Neuronal stem cell (in vitro differentiated cells): ENCODE measurements at regions not wholly inside any gene's neighbourhood (a gene's known extent, or its start where the extent isn't known, plus 50 kb on each side); places are given as distances from the start of the nearest gene placed in this dataset.

Experiments
- DNase-seq: peaks from one replicate; pipeline ENCODE4 v3.0.0-alpha.2; 2013; ENCODE audit warnings: low spot score
- H2AFZ ChIP-seq: one replicate; pipeline ENCODE4 v1.6.1; 2013; ENCODE audit warnings: mild to moderate bottlenecking, low read length, inconsistent platforms
- H2AK5ac ChIP-seq: 2 replicates; pipeline ENCODE4 v1.6.1; 2013; ENCODE audit warnings: low read depth, mild to moderate bottlenecking, inconsistent platforms, low read length, moderate library complexity, mixed read lengths
- H2BK120ac ChIP-seq: 2 replicates; pipeline ENCODE4 v1.6.1; 2013; ENCODE audit warnings: low read depth, mild to moderate bottlenecking, inconsistent platforms, low read length, moderate library complexity, mixed read lengths
- H2BK12ac ChIP-seq: one replicate; pipeline ENCODE4 v1.6.1; 2013; ENCODE audit warnings: low read length, inconsistent platforms
- H2BK15ac ChIP-seq: 2 replicates; pipeline ENCODE4 v1.6.1; 2013; ENCODE audit warnings: mild to moderate bottlenecking, low read length, inconsistent platforms, mixed read lengths
- H2BK5ac ChIP-seq: one replicate; pipeline ENCODE4 v1.6.1; 2013; ENCODE audit warnings: inconsistent platforms, mild to moderate bottlenecking, low read length, moderate library complexity
- H3K14ac ChIP-seq: one replicate; pipeline ENCODE4 v1.6.1; 2013; ENCODE audit warnings: low read length, inconsistent platforms
- H3K18ac ChIP-seq: 2 replicates; pipeline ENCODE4 v1.6.1; 2013; ENCODE audit warnings: low read length, inconsistent platforms
- H3K23ac ChIP-seq: 2 replicates; pipeline ENCODE4 v1.6.1; 2013; ENCODE audit warnings: low read depth, mild to moderate bottlenecking, mixed read lengths, low read length, inconsistent platforms; ENCODE audit not compliant: poor library complexity
- H3K27ac ChIP-seq: replicated peaks from 3 replicates; pipeline ENCODE4 v1.5.1; 2013; ENCODE audit warnings: low read length, inconsistent platforms
- H3K27me3 ChIP-seq, 3 experiments: 2 replicates each; pipeline ENCODE4 v1.6.1; 2013; ENCODE audit warnings: low read length in 3 of 3, mild to moderate bottlenecking in 2 of 3, inconsistent platforms in 1 of 3, low read depth in 1 of 3, mixed read lengths in 1 of 3, moderate library complexity in 1 of 3; ENCODE audit not compliant: control insufficient read depth in 3 of 3, insufficient read depth in 3 of 3
- H3K36me3 ChIP-seq, 2 donors: replicated peaks in 1 of 2; 2 replicates each; pipeline ENCODE4 v1.6.1; 2013; ENCODE audit warnings: low read length in 2 of 2; ENCODE audit not compliant: control insufficient read depth in 2 of 2, insufficient read depth in 2 of 2
- H3K4ac ChIP-seq: 2 replicates; pipeline ENCODE4 v1.6.1; 2013; ENCODE audit warnings: inconsistent platforms, mild to moderate bottlenecking, low read length, moderate library complexity
- H3K4me1 ChIP-seq, 2 donors: 1 replicate in 1 of 2; 2 replicates in 1 of 2; pipeline ENCODE4 v1.6.1; 2013; ENCODE audit warnings: low read length in 2 of 2, low read depth in 1 of 2; ENCODE audit not compliant: control insufficient read depth in 2 of 2, insufficient read depth in 1 of 2
- H3K4me2 ChIP-seq: one replicate; pipeline ENCODE4 v1.6.1; 2013; ENCODE audit warnings: mild to moderate bottlenecking, low read length, inconsistent platforms; ENCODE audit not compliant: insufficient read depth, poor library complexity, severe bottlenecking
- H3K4me3 ChIP-seq, 2 donors: 2 replicates each; pipeline ENCODE4 v1.5.1; 2013; ENCODE audit warnings: low read length in 2 of 2, mild to moderate bottlenecking in 2 of 2, inconsistent platforms in 1 of 2, moderate library complexity in 1 of 2
- H3K79me1 ChIP-seq: one replicate; pipeline ENCODE4 v1.6.1; 2013; ENCODE audit warnings: low read depth, mild to moderate bottlenecking, inconsistent platforms, low read length, moderate library complexity
- H3K9ac ChIP-seq: one replicate; pipeline ENCODE4 v1.6.1; 2013; ENCODE audit warnings: mild to moderate bottlenecking, low read depth, low read length, inconsistent platforms; ENCODE audit not compliant: poor library complexity
- H3K9me3 ChIP-seq, 2 donors: replicated peaks in 1 of 2; 2 replicates each; pipeline versions ENCODE3 to v1.6.1; 2013; ENCODE audit warnings: low read length in 2 of 2, mild to moderate bottlenecking in 2 of 2, inconsistent platforms in 1 of 2, low read depth in 1 of 2, mixed read lengths in 1 of 2, moderate library complexity in 1 of 2; ENCODE audit not compliant: control insufficient read depth in 2 of 2, insufficient read depth in 1 of 2
- H4K8ac ChIP-seq: one replicate; pipeline ENCODE4 v1.6.1; 2013; ENCODE audit warnings: low read depth, mild to moderate bottlenecking, inconsistent platforms, low read length, moderate library complexity
- H4K91ac ChIP-seq: one replicate; pipeline ENCODE4 v1.6.1; 2013; ENCODE audit warnings: low read length, low read depth, mild to moderate bottlenecking, inconsistent platforms; ENCODE audit not compliant: poor library complexity
- WGBS, 2 donors: extraction: QIAGEN DNeasy Blood & Tissue Kit; methylation state at CpG; one replicate each; pipeline ENCODE4 v1.1.7; 2013; ENCODE audit warnings: missing lambda C conversion rate in 2 of 2, mixed read lengths in 1 of 2; ENCODE audit not compliant: insufficient read length in 2 of 2, insufficient replicate concordance in 1 of 2; ENCODE audit errors: extremely low coverage in 2 of 2; 5-methylcytosine and 5-hydroxymethylcytosine counted together

GRCh38 chr7:42527004-42527403 lies 290.0 kb upstream of the GLI3 start:
- H2BK5ac ChIP-seq: peak overlapping the region; percentile 3
- H3K79me1 ChIP-seq: no peaks in the 10 kb centered on the region
- WGBS, 2 donors: no CpG with 5 or more reads among the region's 2 CpGs
- no peaks in the 10 kb centered on the region for H3K27me3 ChIP-seq
- H4K91ac ChIP-seq: no peak overlapping the region
- no peak overlapping the region for H3K4ac ChIP-seq
- H2BK120ac ChIP-seq: no peak overlapping the region
- no peak overlapping the region for H3K27ac ChIP-seq
- peaks cover 6 to 9% of the 10 kb centered on the region in 2 donors for H3K9me3 ChIP-seq
- no peak overlapping the region for H3K14ac ChIP-seq
- no peak overlapping the region for H3K4me2 ChIP-seq
- no peak overlapping the region for H2AK5ac ChIP-seq
- H2BK12ac ChIP-seq: peak overlapping the region; percentile 26
- peak overlapping the region; percentile 67 for H2AFZ ChIP-seq
- no peak overlapping the region for H3K9ac ChIP-seq
- peaks cover 5 to 11% of the 10 kb centered on the region in 2 donors for H3K4me1 ChIP-seq
- H3K4me3 ChIP-seq: no peak overlapping the region
- no peak for DNase-seq
- H2BK15ac ChIP-seq: peak overlapping the region; percentile 56
- H3K18ac ChIP-seq: peak overlapping the region; percentile 33
- H3K36me3 ChIP-seq: no peaks in the 10 kb centered on the region
- H4K8ac ChIP-seq: no peak overlapping the region
- no peak overlapping the region for H3K23ac ChIP-seq

- no peak overlapping the region for H3K4me2 ChIP-seq
- no peak overlapping the region for H4K8ac ChIP-seq
- H3K9ac ChIP-seq: no peak overlapping the region
- WGBS, 2 donors: no CpG with 5 or more reads among the region's 19 CpGs
- H3K23ac ChIP-seq: no peak overlapping the region
- peak overlapping the region; percentile 57 for H2AFZ ChIP-seq
- H3K4me3 ChIP-seq: no peak overlapping the region
- no peak overlapping the region for H2BK15ac ChIP-seq
- H4K91ac ChIP-seq: no peak overlapping the region
- H3K36me3 ChIP-seq: no peaks in the 10 kb centered on the region
- no peak overlapping the region for H3K14ac ChIP-seq
- H2BK12ac ChIP-seq: no peak overlapping the region
- H3K27me3 ChIP-seq: no peaks in the 10 kb centered on the region
- H2BK5ac ChIP-seq: no peak overlapping the region
- no peak overlapping the region for H3K18ac ChIP-seq
- H3K27ac ChIP-seq: peak overlapping the region; percentile 76
- peak; percentile 69 for DNase-seq
- H3K4ac ChIP-seq: no peak overlapping the region
- no peak overlapping the region for H2BK120ac ChIP-seq
- H2AK5ac ChIP-seq: no peak overlapping the region
- H3K4me1 ChIP-seq: peaks cover 9 to 13% of the 10 kb centered on the region in 2 donors
- no peaks in the 10 kb centered on the region for H3K79me1 ChIP-seq
- H3K9me3 ChIP-seq: peaks cover 6 to 9% of the 10 kb centered on the region in 2 donors
Observed at GRCh38 chr7:42522227-42522991, 285.4 kb upstream of the GLI3 start.

GRCh38 chr7:42511027-42511426 lies 274.0 kb upstream of the GLI3 start:
- H3K27me3 ChIP-seq: peaks cover 0 to 5% (median 0%) of the 10 kb centered on the region in 3 experiments
- H3K9me3 ChIP-seq: peaks cover 0 to 1% of the 10 kb centered on the region in 2 donors
- H2BK120ac ChIP-seq: no peak overlapping the region
- H3K27ac ChIP-seq: no peak overlapping the region
- no peak overlapping the region for H3K4me2 ChIP-seq
- no peaks in the 10 kb centered on the region for H3K4me1 ChIP-seq
- H3K23ac ChIP-seq: no peak overlapping the region
- no peak overlapping the region for H4K91ac ChIP-seq
- H3K4me3 ChIP-seq: no peak overlapping the region
- DNase-seq: no peak
- H3K9ac ChIP-seq: no peak overlapping the region
- H3K18ac ChIP-seq: no peak overlapping the region
- H2BK15ac ChIP-seq: no peak overlapping the region
- H2BK5ac ChIP-seq: no peak overlapping the region
- no peak overlapping the region for H3K4ac ChIP-seq
- no peaks in the 10 kb centered on the region for H3K36me3 ChIP-seq
- no peak overlapping the region for H4K8ac ChIP-seq
- WGBS, 2 donors: no CpG with 5 or more reads among the region's 2 CpGs
- H3K14ac ChIP-seq: no peak overlapping the region
- no peak overlapping the region for H2AK5ac ChIP-seq
- H2BK12ac ChIP-seq: no peak overlapping the region
- H2AFZ ChIP-seq: no peak overlapping the region
- no peaks in the 10 kb centered on the region for H3K79me1 ChIP-seq

- no peak overlapping the region for H3K4ac ChIP-seq
- H3K23ac ChIP-seq: no peak overlapping the region
- no peak for DNase-seq
- H2BK5ac ChIP-seq: no peak overlapping the region
- no peak overlapping the region for H2BK120ac ChIP-seq
- H3K4me3 ChIP-seq: no peak overlapping the region
- no peak overlapping the region for H3K27ac ChIP-seq
- no peak overlapping the region for H3K4me2 ChIP-seq
- no peak overlapping the region for H4K8ac ChIP-seq
- H3K27me3 ChIP-seq: peaks cover 0 to 4% (median 0%) of the 10 kb centered on the region in 3 experiments
- H2AFZ ChIP-seq: no peak overlapping the region
- WGBS, 2 donors: no CpG with 5 or more reads among the region's 1 CpG
- H3K9ac ChIP-seq: no peak overlapping the region
- no peaks in the 10 kb centered on the region for H3K36me3 ChIP-seq
- H4K91ac ChIP-seq: no peak overlapping the region
- H3K4me1 ChIP-seq: no peaks in the 10 kb centered on the region
- H3K79me1 ChIP-seq: no peaks in the 10 kb centered on the region
- no peak overlapping the region for H3K14ac ChIP-seq
- no peaks in the 10 kb centered on the region for H3K9me3 ChIP-seq
- H3K18ac ChIP-seq: no peak overlapping the region
- H2BK15ac ChIP-seq: no peak overlapping the region
- no peak overlapping the region for H2BK12ac ChIP-seq
- H2AK5ac ChIP-seq: no peak overlapping the region
Observed at GRCh38 chr7:42506097-42506496, 269.1 kb upstream of the GLI3 start.
